IMR-90 (cell line): ENCODE measurements at regions not wholly inside any gene's neighbourhood (a gene's known extent, or its start where the extent isn't known, plus 50 kb on each side); places are given as distances from the start of the nearest gene placed in this dataset.

Experiments used
- ATAC-seq: fragments of 200-7000 bp; cut with Tn5 transposase; 2 replicates; pipeline ENCODE4 v1.9.1; 2020; ENCODE audit warnings: low read depth, mild to moderate bottlenecking, moderate library complexity
- BruUV-seq: library from RNA; stranded (reverse); fragments of 400-500 nt; replicated peaks from 2 replicates; lab custom pipeline; 2021; lab: Mats Ljungman, UMichigan
- CTCF ChIA-PET: fragments of 300-600 bp; formaldehyde crosslinking; extraction: SDS; loops from one replicate; lab custom pipeline; 2021; ENCODE audit warnings: antibody characterized with exemption; lab: Yijun Ruan, JAX
- POLR2A ChIA-PET: fragments of 300-600 bp; sonication (Branson Sonifier 250); formaldehyde crosslinking; loops from one replicate; lab custom pipeline; 2022; ENCODE audit warnings: antibody characterized with exemption; ENCODE audit not compliant: unreplicated experiment; lab: Charles Lee
- DNase-seq: peaks from one replicate; pipeline ENCODE4 v3.0.0; 2013
- H2AFZ ChIP-seq: replicated peaks from 2 replicates; pipeline ENCODE3; 2013; ENCODE audit warnings: low read length, mild to moderate bottlenecking; ENCODE audit not compliant: poor library complexity
- H2AK5ac ChIP-seq: 2 replicates; pipeline ENCODE4 v1.6.1; 2013; ENCODE audit warnings: low read depth, low read length, inconsistent platforms
- H2AK9ac ChIP-seq: replicated peaks from 2 replicates; pipeline ENCODE3; 2013; ENCODE audit warnings: mild to moderate bottlenecking, low read depth, low read length, moderate library complexity; ENCODE audit not compliant: poor library complexity
- H2BK120ac ChIP-seq: 2 replicates; pipeline ENCODE4 v1.6.1; 2013; ENCODE audit warnings: low read depth, low read length, inconsistent platforms
- H2BK15ac ChIP-seq: 3 replicates; pipeline ENCODE4 v1.6.1; 2013; ENCODE audit warnings: low read depth, low read length, inconsistent platforms
- H2BK20ac ChIP-seq: 2 replicates; pipeline ENCODE4 v1.6.1; 2013; ENCODE audit warnings: low read depth, mild to moderate bottlenecking, inconsistent platforms, low read length, moderate library complexity
- H2BK5ac ChIP-seq: 2 replicates; pipeline ENCODE4 v1.6.1; 2013; ENCODE audit warnings: mild to moderate bottlenecking, low read depth, low read length, inconsistent platforms; ENCODE audit not compliant: poor library complexity, severe bottlenecking
- H3K14ac ChIP-seq: replicated peaks from 2 replicates; pipeline ENCODE4 v1.6.1; 2013; ENCODE audit warnings: low read depth, low read length, inconsistent platforms
- H3K18ac ChIP-seq: 2 replicates; pipeline ENCODE4 v1.6.1; 2013; ENCODE audit warnings: low read depth, low read length, control low read depth
- H3K23ac ChIP-seq: 2 replicates; pipeline ENCODE4 v1.6.1; 2013; ENCODE audit warnings: low read depth, low read length, inconsistent platforms
- H3K27ac ChIP-seq: 2 replicates; pipeline ENCODE4 v1.5.1; 2013; ENCODE audit warnings: mild to moderate bottlenecking, control low read depth, low read length; ENCODE audit not compliant: insufficient read depth
- H3K27me3 ChIP-seq: 2 replicates; pipeline ENCODE4 v1.6.1; 2013; ENCODE audit warnings: low read length; ENCODE audit not compliant: control insufficient read depth, insufficient read depth
- H3K36me3 ChIP-seq: 2 replicates; pipeline ENCODE4 v1.6.1; 2013; ENCODE audit warnings: low read length, mixed read lengths; ENCODE audit not compliant: control insufficient read depth, insufficient read depth
- H3K4ac ChIP-seq: 2 replicates; pipeline ENCODE4 v1.6.1; 2013; ENCODE audit warnings: low read depth, low read length, inconsistent platforms
- H3K4me1 ChIP-seq: 2 replicates; pipeline ENCODE4 v1.6.1; 2013; ENCODE audit warnings: low read length, mixed read lengths; ENCODE audit not compliant: control insufficient read depth, insufficient read depth
- H3K4me2 ChIP-seq: 2 replicates; pipeline ENCODE4 v1.6.1; 2013; ENCODE audit warnings: low read depth, mild to moderate bottlenecking, control low read depth, low read length, moderate library complexity
- H3K4me3 ChIP-seq: 2 replicates; pipeline ENCODE4 v1.5.1; 2013; ENCODE audit warnings: low read depth, mild to moderate bottlenecking, control low read depth, low read length, moderate library complexity; ENCODE audit not compliant: insufficient read depth
- H3K56ac ChIP-seq: 2 replicates; pipeline ENCODE4 v1.6.1; 2013; ENCODE audit warnings: low read length, inconsistent platforms; ENCODE audit not compliant: insufficient read depth; ENCODE audit errors: extremely low read depth
- H3K79me1 ChIP-seq, 2 experiments: 2 replicates each; pipeline ENCODE4 v1.6.1; 2013; ENCODE audit warnings: low read length in 2 of 2, inconsistent platforms in 1 of 2, low read depth in 1 of 2
- H3K9ac ChIP-seq: 2 replicates; pipeline ENCODE4 v1.6.1; 2013; ENCODE audit warnings: low read depth, low read length, control low read depth
- H3K9me1 ChIP-seq: 2 replicates; pipeline ENCODE4 v1.6.1; 2013; ENCODE audit warnings: low read length, inconsistent platforms; ENCODE audit not compliant: insufficient read depth
- H3K9me3 ChIP-seq: 2 replicates; pipeline ENCODE4 v1.6.1; 2013; ENCODE audit warnings: low read length; ENCODE audit not compliant: control insufficient read depth, insufficient read depth
- H4K20me1 ChIP-seq: 2 replicates; pipeline ENCODE4 v1.6.1; 2013; ENCODE audit warnings: low read length, inconsistent platforms; ENCODE audit not compliant: insufficient read depth
- H4K5ac ChIP-seq: 2 replicates; pipeline ENCODE4 v1.6.1; 2013; ENCODE audit warnings: mild to moderate bottlenecking, low read depth, low read length, control low read depth
- H4K8ac ChIP-seq, 2 experiments: 2 replicates each; pipeline ENCODE4 v1.6.1; 2013; ENCODE audit warnings: low read depth in 2 of 2, low read length in 2 of 2, control low read depth in 1 of 2, inconsistent platforms in 1 of 2
- H4K91ac ChIP-seq: 2 replicates; pipeline ENCODE4 v1.6.1; 2013; ENCODE audit warnings: low read depth, low read length, inconsistent platforms; ENCODE audit not compliant: insufficient read depth
- CHD1 ChIP-seq: IDR thresholded peaks from 2 replicates; pipeline ENCODE4 v1.6.1; 2012; ENCODE audit warnings: low read depth, low read length, improper control_type of control experiment
- CTCF ChIP-seq: conservative IDR thresholded peaks from 2 replicates; pipeline ENCODE4 v1.5.1; 2012; ENCODE audit warnings: mild to moderate bottlenecking, low read depth, low read length, improper control_type of control experiment
- ELK1 ChIP-seq: fragments of 150-350 bp; IDR thresholded peaks from 2 replicates; pipeline ENCODE4 v1.6.1; 2016; ENCODE audit warnings: low read depth, mild to moderate bottlenecking, low read length, moderate library complexity, borderline replicate concordance
- MAFK ChIP-seq: IDR thresholded peaks from 2 replicates; pipeline ENCODE4 v1.6.1; 2012; ENCODE audit warnings: low read depth, low read length, improper control_type of control experiment
- NFE2L2 ChIP-seq: fragments of 150-350 bp; IDR thresholded peaks from 2 replicates; pipeline ENCODE4 v1.6.1; 2016; ENCODE audit warnings: low read depth, mild to moderate bottlenecking, low read length
- POLR2A ChIP-seq: IDR thresholded peaks from 2 replicates; pipeline ENCODE4 v1.6.1; 2012; ENCODE audit warnings: mild to moderate bottlenecking, low read depth, low read length
- RCOR1 ChIP-seq: IDR thresholded peaks from 2 replicates; pipeline ENCODE4 v1.6.1; 2012; ENCODE audit warnings: mild to moderate bottlenecking, low read length, improper control_type of control experiment; ENCODE audit not compliant: insufficient replicate concordance
- SMC3 ChIP-seq: fragments of 150-350 bp; IDR thresholded peaks from 2 replicates; pipeline ENCODE4 v1.6.1; 2016; ENCODE audit warnings: low read depth, mild to moderate bottlenecking, antibody characterized with exemption, low read length, moderate library complexity
- WGBS, 2 experiments: methylation state at CpG; one replicate each; pipeline versions ENCODE4 v1.1.5 to v1.1.7; 2013; ENCODE audit warnings: missing lambda C conversion rate in 2 of 2; ENCODE audit not compliant: insufficient read length in 1 of 2; ENCODE audit errors: extremely low coverage in 2 of 2; 5-methylcytosine and 5-hydroxymethylcytosine counted together
- dilution Hi-C: fragments of 300-500 bp; cut with HindIII; formaldehyde crosslinking; loops from one replicate; pipeline ENCODE4 v1.14.3; 2018; ENCODE audit warnings: low sequenced_read_pairs; ENCODE audit not compliant: unreplicated experiment
- in situ Hi-C: fragments of 300-500 bp; cut with MboI; formaldehyde crosslinking; loops from 3 replicates; pipeline ENCODE4 v1.14.3; 2019; ENCODE audit warnings: low sequenced_read_pairs, inconsistent platforms, mixed read lengths
- intact Hi-C: fragments of 100-400 bp; cut with micrococcal nuclease; formaldehyde crosslinking; loops from 2 replicates; pipeline ENCODE4 v1.10.0; 2022
- TF ChIP-seq, protein P1 (sequence below): fragments of 150-350 bp; IDR thresholded peaks from 2 replicates; pipeline ENCODE4 v1.6.1; 2017; ENCODE audit warnings: mild to moderate bottlenecking, antibody characterized with exemption, low read length, low read depth

GRCh38 chr11:105491394-105491793 lies 118.5 kb upstream of the GRIA4 start:
- in situ Hi-C loops: no loop called here
- TF ChIP-seq MAFK (no peak), RCOR1 (no peak), ELK1 (no peak), SMC3 (no peak), POLR2A (no peak), NFE2L2 (no peak), CTCF (no peak), CHD1 (no peak)
- TF ChIP-seq, protein P1, sequence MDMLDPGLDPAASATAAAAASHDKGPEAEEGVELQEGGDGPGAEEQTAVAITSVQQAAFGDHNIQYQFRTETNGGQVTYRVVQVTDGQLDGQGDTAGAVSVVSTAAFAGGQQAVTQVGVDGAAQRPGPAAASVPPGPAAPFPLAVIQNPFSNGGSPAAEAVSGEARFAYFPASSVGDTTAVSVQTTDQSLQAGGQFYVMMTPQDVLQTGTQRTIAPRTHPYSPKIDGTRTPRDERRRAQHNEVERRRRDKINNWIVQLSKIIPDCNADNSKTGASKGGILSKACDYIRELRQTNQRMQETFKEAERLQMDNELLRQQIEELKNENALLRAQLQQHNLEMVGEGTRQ: no peak
- no peak overlapping the region for H3K23ac ChIP-seq

More at GRCh38 chr11:105491394-105491793, 118.5 kb upstream of the GRIA4 start:
- Histone ChIP-seq H4K91ac (no peak overlapping the region), H3K4me1 (no peaks in the 10 kb centered on the region), H4K5ac (no peak overlapping the region), H3K56ac (no peak overlapping the region), H2BK20ac (no peak overlapping the region), H2AK9ac (no peak overlapping the region), H3K79me1 (no peaks in the 10 kb centered on the region), H3K9ac (no peak overlapping the region), H3K4ac (no peak overlapping the region), H2BK15ac (no peak overlapping the region), H2BK5ac (no peak overlapping the region), H3K27me3 (no peaks in the 10 kb centered on the region), H3K4me3 (no peak overlapping the region), H3K27ac (no peak overlapping the region), H2BK120ac (no peak overlapping the region), H3K9me3 (no peaks in the 10 kb centered on the region), H4K20me1 (no peaks in the 10 kb centered on the region), H2AK5ac (no peak overlapping the region), H3K18ac (no peak overlapping the region), H2AFZ (no peak overlapping the region), H3K9me1 (no peaks in the 10 kb centered on the region), H3K4me2 (no peak overlapping the region), H4K8ac (no peak overlapping the region), H3K36me3 (no peaks in the 10 kb centered on the region), H3K14ac (no peak overlapping the region)
- dilution Hi-C loops: no loop called here
- intact Hi-C loops: no loop called here
- CTCF ChIA-PET: no interaction called here
- no CpG with 5 or more reads among the region's 1 CpG for WGBS, 2 experiments
- POLR2A ChIA-PET: no interaction called here
- no TSS peak for BruUV-seq
- ATAC-seq (no peak), DNase-seq (no peak)
